Gastrocnemius medialis (tissue), 4 donors: ENCODE measurements at regions not wholly inside any gene's neighbourhood (a gene's known extent, or its start where the extent isn't known, plus 50 kb on each side); places are given as distances from the start of the nearest gene placed in this dataset.

Experiments
- ATAC-seq, 2 donors: fragments of 150-250 bp; one replicate each; pipeline ENCODE4 v1.9.1; 2016
- DNase-seq, 2 donors: peaks; one replicate each; pipeline ENCODE4 v3.0.0-alpha.2; 2019
- H3K27ac ChIP-seq, 4 donors: fragments of 200-600 bp; sonication (generic); 1 replicate in 1 of 4; 2 replicates in 3 of 4; pipeline ENCODE4 v1.5.1; 2016 to 2018; ENCODE audit warnings: mild to moderate bottlenecking in 2 of 4, moderate library complexity in 1 of 4
- H3K27me3 ChIP-seq, 3 donors: fragments of 200-600 bp; sonication (generic) in 2 of 3; 1 replicate in 1 of 3; 2 replicates in 2 of 3; pipeline versions ENCODE4 v1.5.1 to v1.6.0; 2016 to 2019; ENCODE audit warnings: mild to moderate bottlenecking in 1 of 3, moderate library complexity in 1 of 3
- H3K36me3 ChIP-seq, 2 donors: fragments of 200-600 bp; sonication (generic) in 1 of 2; one replicate each; pipeline ENCODE4 v1.5.1; 2017 to 2018
- H3K4me1 ChIP-seq, 2 donors: fragments of 200-600 bp; sonication (generic) in 1 of 2; one replicate each; pipeline ENCODE4 v1.5.1; 2016 to 2017; ENCODE audit warnings: mild to moderate bottlenecking in 2 of 2
- H3K4me3 ChIP-seq, 4 donors: fragments of 200-600 bp; sonication (generic) in 3 of 4; 1 replicate in 1 of 4; 2 replicates in 3 of 4; pipeline ENCODE4 v1.5.1; 2016 to 2019; ENCODE audit warnings: mild to moderate bottlenecking in 2 of 4
- H3K9me3 ChIP-seq, 3 donors: fragments of 200-600 bp; sonication (generic) in 2 of 3; 1 replicate in 1 of 3; 2 replicates in 2 of 3; pipeline ENCODE4 v1.5.1; 2016 to 2019
- CTCF ChIP-seq, 5 experiments: fragments of 450-650 bp in 3 of 5; fragments of 200-600 bp in 2 of 5; sonication (generic) in 2 of 5; IDR thresholded peaks in 4 of 5; conservative IDR thresholded peaks in 1 of 5; 1 replicate in 4 of 5; 2 replicates in 1 of 5; pipeline ENCODE4 v1.5.1; 2016 to 2019; ENCODE audit warnings: antibody characterized with exemption in 5 of 5, mild to moderate bottlenecking in 3 of 5, moderate library complexity in 3 of 5
- POLR2A ChIP-seq, 2 donors: fragments of 450-650 bp; IDR thresholded peaks; one replicate each; pipeline ENCODE4 v1.6.1; 2017; ENCODE audit warnings: antibody characterized with exemption in 2 of 2, mild to moderate bottlenecking in 2 of 2, moderate library complexity in 2 of 2
- in situ Hi-C, 4 donors: fragments of 200-750 bp; cut with MboI; loops; one replicate each; pipeline versions ENCODE4 v1.15.0 to v1.8.0; 2017; ENCODE audit warnings: low sequenced_read_pairs in 4 of 4
- intact Hi-C: fragments of 100-400 bp; cut with DNase I; formaldehyde crosslinking; loops from one replicate; pipeline ENCODE4 v1.15.1; 2023; ENCODE audit warnings: low total_unique reads

- no peak for DNase-seq
- Histone ChIP-seq H3K27me3 (no peaks in the 10 kb centered on the region), H3K27ac (no peak overlapping the region), H3K9me3 (no peaks in the 10 kb centered on the region), H3K4me1 (no peaks in the 10 kb centered on the region), H3K4me3 (no peak overlapping the region), H3K36me3 (no peaks in the 10 kb centered on the region)
- TF ChIP-seq CTCF (IDR thresholded peaks at IDR 0.05 in 4 of 5, conservative IDR thresholded peaks at IDR 0.05 in 1 of 5) (no peak), POLR2A (IDR thresholded peaks at IDR 0.05) (no peak)
- in situ Hi-C loops: loop anchor here in 1 of 4 donors (25.0 kb wide), 1 partner anchor 1356 kb away; no protein-coding TSS in a partner anchor
- intact Hi-C loops: no loop called here
- no peak for ATAC-seq
Measured at GRCh38 chr3:181330821-181331563, 341.5 kb upstream of the DNAJC19 start.

DNA sequence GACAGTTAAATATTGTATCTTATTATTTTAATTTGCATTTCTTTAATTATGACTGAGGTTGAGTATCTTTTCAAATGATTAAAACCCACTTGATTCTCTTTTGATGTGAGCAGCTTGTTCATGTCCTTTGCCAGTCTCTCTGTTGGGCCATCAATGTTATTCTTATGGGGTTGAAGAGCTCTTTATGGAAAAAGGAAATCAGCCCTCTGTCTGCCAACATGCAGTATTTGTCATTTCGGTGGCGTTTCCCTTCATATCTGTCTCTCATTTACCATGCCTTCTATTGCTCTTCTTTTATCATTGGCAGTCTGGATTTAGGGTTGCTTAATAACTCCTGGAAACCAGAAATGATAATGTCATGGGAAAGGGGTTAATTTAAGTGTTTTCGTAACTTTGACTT lies 340.7 kb upstream of the DNAJC19 start:
- Histone ChIP-seq H3K36me3 (no peaks in the 10 kb centered on the region), H3K27ac (no peak overlapping the region), H3K4me3 (no peak overlapping the region), H3K4me1 (no peaks in the 10 kb centered on the region), H3K9me3 (no peaks in the 10 kb centered on the region), H3K27me3 (no peaks in the 10 kb centered on the region)
- DNase-seq: no peak
- in situ Hi-C loops (loop anchor here in 1 of 4 donors (25.0 kb wide), 1 partner anchor 1357 kb away; no protein-coding TSS in a partner anchor), intact Hi-C loops (no loop called here)
- TF ChIP-seq CTCF (IDR thresholded peaks at IDR 0.05 in 4 of 5, conservative IDR thresholded peaks at IDR 0.05 in 1 of 5) (no peak), POLR2A (IDR thresholded peaks at IDR 0.05) (no peak)
- no peak for ATAC-seq

- no peak for TF ChIP-seq POLR2A (IDR thresholded peaks at IDR 0.05)
- no peak for TF ChIP-seq CTCF (IDR thresholded peaks at IDR 0.05 in 4 of 5, conservative IDR thresholded peaks at IDR 0.05 in 1 of 5)
- Histone ChIP-seq H3K27me3 (peaks cover 0 to 2% (median 0%) of the 10 kb centered on the region in 3 donors), H3K4me1 (no peaks in the 10 kb centered on the region), H3K36me3 (no peaks in the 10 kb centered on the region), H3K9me3 (no peaks in the 10 kb centered on the region), H3K4me3 (no peak overlapping the region), H3K27ac (no peak overlapping the region)
- intact Hi-C loops: loop anchor here (5.0 kb wide), 2 partner anchors 373 to 1353 kb away; no protein-coding TSS in a partner anchor
- in situ Hi-C loops: loop anchor here in 1 of 4 donors (25.0 kb wide), 1 partner anchor 1358 kb away; no protein-coding TSS in a partner anchor
- ATAC-seq: no peak
- DNase-seq: no peak
Measured at GRCh38 chr3:181329024-181329423, 339.5 kb upstream of the DNAJC19 start.

DNA sequence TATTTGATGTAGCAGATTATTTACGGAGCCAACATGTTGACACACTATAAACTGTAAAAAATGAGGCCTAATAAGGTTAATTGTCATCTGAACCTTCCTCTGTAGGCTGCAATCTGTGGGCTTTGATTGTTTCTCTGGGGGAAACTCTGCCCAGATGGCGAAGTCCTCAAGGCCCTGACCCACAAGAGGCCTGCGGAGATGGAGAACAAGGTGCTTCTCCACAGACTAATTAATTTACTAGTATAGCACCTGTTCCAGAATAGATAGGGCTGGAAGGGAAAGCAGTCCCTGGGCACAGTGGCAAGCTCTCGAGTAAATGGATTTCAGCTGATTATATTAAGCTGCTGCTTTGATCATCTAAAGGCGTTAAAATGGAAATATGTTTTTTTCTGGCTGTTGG lies 338.8 kb upstream of the DNAJC19 start:
- intact Hi-C loops: loop anchor here (5.0 kb wide), 2 partner anchors 374 to 1354 kb away; no protein-coding TSS in a partner anchor
- no peak overlapping the region for H3K27ac ChIP-seq
- in situ Hi-C loops: loop anchor here in 1 of 4 donors (25.0 kb wide), 1 partner anchor 1359 kb away; no protein-coding TSS in a partner anchor
- H3K36me3 ChIP-seq: no peaks in the 10 kb centered on the region
- no peak overlapping the region for H3K4me3 ChIP-seq
- peaks cover 0 to 2% (median 0%) of the 10 kb centered on the region in 3 donors for H3K27me3 ChIP-seq
- H3K9me3 ChIP-seq: no peaks in the 10 kb centered on the region
- TF ChIP-seq CTCF (IDR thresholded peaks at IDR 0.05 in 4 of 5, conservative IDR thresholded peaks at IDR 0.05 in 1 of 5) (no peak), POLR2A (IDR thresholded peaks at IDR 0.05) (no peak)
- H3K4me1 ChIP-seq: no peaks in the 10 kb centered on the region
- DNase-seq (no peak), ATAC-seq (no peak)
